WTC11 (cell line): ENCODE measurements at regions not wholly inside any gene's neighbourhood (a gene's known extent, or its start where the extent isn't known, plus 50 kb on each side); places are given as distances from the start of the nearest gene placed in this dataset.

Source experiments
- ATAC-seq: fragments of 200-7000 bp; cut with Tn5 transposase; 2 replicates; pipeline ENCODE4 v1.10.0; 2021; ENCODE audit warnings: mild to moderate bottlenecking, moderate library complexity
- CTCF ChIA-PET: fragments of 300-600 bp; sonication (Branson Sonifier 250); formaldehyde crosslinking; loops from one replicate; lab custom pipeline; 2021; ENCODE audit warnings: antibody characterized with exemption; lab: Charles Lee
- POLR2A ChIA-PET: fragments of 350-600 bp; sonication (Branson Sonifier 250); formaldehyde crosslinking; loops from one replicate; lab custom pipeline; 2021; ENCODE audit warnings: antibody characterized with exemption; lab: Charles Lee
- DNase-seq: peaks from one replicate; pipeline ENCODE4 v3.0.0; 2021; ENCODE audit warnings: low spot score
- H3K27ac Mint-ChIP-seq: 2 replicates; pipeline ENCODE4 v1.8.0; 2021; ENCODE audit warnings: mixed read lengths
- H3K27me3 Mint-ChIP-seq: 2 replicates; pipeline ENCODE4 v1.8.0; 2021; ENCODE audit warnings: low read depth, mild to moderate bottlenecking, moderate library complexity, mixed read lengths
- H3K36me3 Mint-ChIP-seq: 2 replicates; pipeline ENCODE4 v1.8.0; 2021; ENCODE audit warnings: mixed read lengths
- H3K4me1 Mint-ChIP-seq: 2 replicates; pipeline ENCODE4 v1.8.0; 2022; ENCODE audit warnings: mixed read lengths
- H3K4me3 Mint-ChIP-seq: 2 replicates; pipeline ENCODE4 v1.8.0; 2021; ENCODE audit warnings: mild to moderate bottlenecking, moderate library complexity, mixed read lengths
- H3K9me3 Mint-ChIP-seq: 2 replicates; pipeline ENCODE4 v1.8.0; 2021; ENCODE audit warnings: mixed read lengths
- FOXP1 ChIP-seq: sonication (generic); formaldehyde crosslinking; IDR thresholded peaks from 2 replicates; pipeline ENCODE4 v1.8.0; 2022; ENCODE audit warnings: missing genetic modification reagents, mild to moderate bottlenecking, moderate library complexity, borderline replicate concordance
- GABPB1 ChIP-seq: sonication (generic); formaldehyde crosslinking; IDR thresholded peaks from 2 replicates; pipeline ENCODE4 v1.8.1; 2023; ENCODE audit warnings: mild to moderate bottlenecking, missing genetic modification reagents
- HMGA2 ChIP-seq: fragments of 250-450 bp; sonication (Bioruptor Pico); IDR thresholded peaks from 2 replicates; pipeline ENCODE4 v1.4.0; 2021; ENCODE audit warnings: mild to moderate bottlenecking, moderate library complexity
- MYBL2 ChIP-seq: sonication (generic); formaldehyde crosslinking; IDR thresholded peaks from 2 replicates; pipeline ENCODE4 v1.8.1; 2023; ENCODE audit warnings: mild to moderate bottlenecking, moderate library complexity, missing genetic modification reagents
- RELA ChIP-seq: sonication (generic); formaldehyde crosslinking; IDR thresholded peaks from 2 replicates; pipeline ENCODE4 v1.8.1; 2022; ENCODE audit warnings: missing genetic modification reagents, mild to moderate bottlenecking, borderline replicate concordance
- RORB ChIP-seq: fragments of 250-450 bp; sonication (Bioruptor Pico); IDR thresholded peaks from 2 replicates; pipeline ENCODE4 v1.9.0; 2021; ENCODE audit warnings: mild to moderate bottlenecking
- SOX15 ChIP-seq: fragments of 250-450 bp; sonication (Bioruptor Pico); IDR thresholded peaks from 2 replicates; pipeline ENCODE4 v1.9.0; 2021; ENCODE audit warnings: mild to moderate bottlenecking
- SP1 ChIP-seq: sonication (generic); formaldehyde crosslinking; conservative IDR thresholded peaks from 2 replicates; pipeline ENCODE4 v1.8.1; 2022; ENCODE audit warnings: missing genetic modification reagents
- TP53 ChIP-seq: sonication (generic); formaldehyde crosslinking; IDR thresholded peaks from 2 replicates; pipeline ENCODE4 v1.8.1; 2023; ENCODE audit warnings: mild to moderate bottlenecking, missing genetic modification reagents
- ZNF121 ChIP-seq: sonication (generic); formaldehyde crosslinking; IDR thresholded peaks from 2 replicates; pipeline ENCODE4 v1.8.0; 2023; ENCODE audit warnings: missing genetic modification reagents
- ZNF317 ChIP-seq: sonication (generic); formaldehyde crosslinking; IDR thresholded peaks from 2 replicates; pipeline ENCODE4 v1.8.1; 2023; ENCODE audit warnings: low read depth, mild to moderate bottlenecking, moderate library complexity, missing genetic modification reagents, borderline replicate concordance
- ZNF671 ChIP-seq: fragments of 250-450 bp; sonication (Bioruptor Pico); IDR thresholded peaks from 2 replicates; pipeline ENCODE4 v1.8.0; 2021; ENCODE audit warnings: mild to moderate bottlenecking
- TF ChIP-seq, protein P1 (sequence below): fragments of 250-450 bp; sonication (Bioruptor Pico); IDR thresholded peaks from 2 replicates; pipeline ENCODE4 v1.9.0; 2021; ENCODE audit warnings: moderate library complexity, mild to moderate bottlenecking, inconsistent platforms, borderline replicate concordance
- TF ChIP-seq, protein P2 (sequence below): sonication (generic); formaldehyde crosslinking; IDR thresholded peaks from 2 replicates; pipeline ENCODE4 v1.8.0; 2022; ENCODE audit warnings: mild to moderate bottlenecking, missing genetic modification reagents
- TF ChIP-seq, protein P3 (sequence below): sonication (generic); formaldehyde crosslinking; conservative IDR thresholded peaks from 2 replicates; pipeline ENCODE4 v1.8.1; 2023; ENCODE audit warnings: mild to moderate bottlenecking, low read depth, missing genetic modification reagents, moderate library complexity
- TF ChIP-seq, protein P4 (sequence below): sonication (generic); formaldehyde crosslinking; IDR thresholded peaks from 2 replicates; pipeline ENCODE4 v1.8.1; 2022; ENCODE audit warnings: low read depth, missing genetic modification reagents, borderline replicate concordance
- TF ChIP-seq, protein P5 (sequence below): fragments of 250-450 bp; sonication (Bioruptor Pico); IDR thresholded peaks from 2 replicates; pipeline ENCODE4 v2.1.2; 2022; ENCODE audit warnings: mild to moderate bottlenecking, moderate library complexity
- TF ChIP-seq, protein P6 (sequence below): sonication (generic); formaldehyde crosslinking; IDR thresholded peaks from 2 replicates; pipeline ENCODE4 v1.8.0; 2022; ENCODE audit warnings: mild to moderate bottlenecking, missing genetic modification reagents

DNA sequence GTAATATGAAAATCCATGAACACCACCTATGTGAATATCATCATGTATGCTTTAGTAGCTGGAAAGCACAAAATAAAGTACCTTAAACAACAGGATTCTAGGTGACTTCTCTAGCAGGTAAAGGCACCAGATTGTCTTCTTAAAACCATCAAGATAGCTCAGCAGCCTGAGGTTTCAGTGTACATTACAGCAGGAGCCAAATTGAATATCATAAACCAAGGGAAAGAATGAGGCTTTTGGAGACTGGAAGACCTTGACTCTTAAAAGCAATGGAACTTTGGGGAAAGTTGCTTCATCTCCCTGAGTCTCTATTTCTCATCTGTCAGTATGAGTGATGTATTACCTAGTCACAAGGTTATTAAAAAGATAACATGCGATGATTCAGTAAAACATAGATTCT, 429.7 kb upstream of the SPHKAP start:
- TF ChIP-seq RORB (CRISPR knock-in tag): no peak
- TF ChIP-seq, protein P1, sequence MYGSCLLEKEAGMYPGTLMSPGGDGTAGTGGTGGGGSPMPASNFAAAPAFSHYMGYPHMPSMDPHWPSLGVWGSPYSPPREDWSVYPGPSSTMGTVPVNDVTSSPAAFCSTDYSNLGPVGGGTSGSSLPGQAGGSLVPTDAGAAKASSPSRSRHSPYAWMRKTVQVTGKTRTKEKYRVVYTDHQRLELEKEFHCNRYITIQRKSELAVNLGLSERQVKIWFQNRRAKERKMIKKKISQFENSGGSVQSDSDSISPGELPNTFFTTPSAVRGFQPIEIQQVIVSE (CRISPR knock-in tag): no peak
- no peak for TF ChIP-seq HMGA2 (CRISPR knock-in tag)
- no peak for TF ChIP-seq FOXP1 (CRISPR knock-in tag)
- TF ChIP-seq, protein P2, sequence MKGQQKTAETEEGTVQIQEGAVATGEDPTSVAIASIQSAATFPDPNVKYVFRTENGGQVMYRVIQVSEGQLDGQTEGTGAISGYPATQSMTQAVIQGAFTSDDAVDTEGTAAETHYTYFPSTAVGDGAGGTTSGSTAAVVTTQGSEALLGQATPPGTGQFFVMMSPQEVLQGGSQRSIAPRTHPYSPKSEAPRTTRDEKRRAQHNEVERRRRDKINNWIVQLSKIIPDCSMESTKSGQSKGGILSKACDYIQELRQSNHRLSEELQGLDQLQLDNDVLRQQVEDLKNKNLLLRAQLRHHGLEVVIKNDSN: no peak
- no peak for TF ChIP-seq TP53 (CRISPR knock-in tag)
- TF ChIP-seq, protein P3, sequence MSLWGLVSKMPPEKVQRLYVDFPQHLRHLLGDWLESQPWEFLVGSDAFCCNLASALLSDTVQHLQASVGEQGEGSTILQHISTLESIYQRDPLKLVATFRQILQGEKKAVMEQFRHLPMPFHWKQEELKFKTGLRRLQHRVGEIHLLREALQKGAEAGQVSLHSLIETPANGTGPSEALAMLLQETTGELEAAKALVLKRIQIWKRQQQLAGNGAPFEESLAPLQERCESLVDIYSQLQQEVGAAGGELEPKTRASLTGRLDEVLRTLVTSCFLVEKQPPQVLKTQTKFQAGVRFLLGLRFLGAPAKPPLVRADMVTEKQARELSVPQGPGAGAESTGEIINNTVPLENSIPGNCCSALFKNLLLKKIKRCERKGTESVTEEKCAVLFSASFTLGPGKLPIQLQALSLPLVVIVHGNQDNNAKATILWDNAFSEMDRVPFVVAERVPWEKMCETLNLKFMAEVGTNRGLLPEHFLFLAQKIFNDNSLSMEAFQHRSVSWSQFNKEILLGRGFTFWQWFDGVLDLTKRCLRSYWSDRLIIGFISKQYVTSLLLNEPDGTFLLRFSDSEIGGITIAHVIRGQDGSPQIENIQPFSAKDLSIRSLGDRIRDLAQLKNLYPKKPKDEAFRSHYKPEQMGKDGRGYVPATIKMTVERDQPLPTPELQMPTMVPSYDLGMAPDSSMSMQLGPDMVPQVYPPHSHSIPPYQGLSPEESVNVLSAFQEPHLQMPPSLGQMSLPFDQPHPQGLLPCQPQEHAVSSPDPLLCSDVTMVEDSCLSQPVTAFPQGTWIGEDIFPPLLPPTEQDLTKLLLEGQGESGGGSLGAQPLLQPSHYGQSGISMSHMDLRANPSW (CRISPR knock-in tag): no peak
- TF ChIP-seq RELA (CRISPR knock-in tag): no peak
- TF ChIP-seq GABPB1 (CRISPR knock-in tag): no peak
- no peak for TF ChIP-seq ZNF671 (CRISPR knock-in tag)
- TF ChIP-seq, protein P4, sequence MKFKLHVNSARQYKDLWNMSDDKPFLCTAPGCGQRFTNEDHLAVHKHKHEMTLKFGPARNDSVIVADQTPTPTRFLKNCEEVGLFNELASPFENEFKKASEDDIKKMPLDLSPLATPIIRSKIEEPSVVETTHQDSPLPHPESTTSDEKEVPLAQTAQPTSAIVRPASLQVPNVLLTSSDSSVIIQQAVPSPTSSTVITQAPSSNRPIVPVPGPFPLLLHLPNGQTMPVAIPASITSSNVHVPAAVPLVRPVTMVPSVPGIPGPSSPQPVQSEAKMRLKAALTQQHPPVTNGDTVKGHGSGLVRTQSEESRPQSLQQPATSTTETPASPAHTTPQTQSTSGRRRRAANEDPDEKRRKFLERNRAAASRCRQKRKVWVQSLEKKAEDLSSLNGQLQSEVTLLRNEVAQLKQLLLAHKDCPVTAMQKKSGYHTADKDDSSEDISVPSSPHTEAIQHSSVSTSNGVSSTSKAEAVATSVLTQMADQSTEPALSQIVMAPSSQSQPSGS (CRISPR knock-in tag): no peak
- TF ChIP-seq, protein P5, sequence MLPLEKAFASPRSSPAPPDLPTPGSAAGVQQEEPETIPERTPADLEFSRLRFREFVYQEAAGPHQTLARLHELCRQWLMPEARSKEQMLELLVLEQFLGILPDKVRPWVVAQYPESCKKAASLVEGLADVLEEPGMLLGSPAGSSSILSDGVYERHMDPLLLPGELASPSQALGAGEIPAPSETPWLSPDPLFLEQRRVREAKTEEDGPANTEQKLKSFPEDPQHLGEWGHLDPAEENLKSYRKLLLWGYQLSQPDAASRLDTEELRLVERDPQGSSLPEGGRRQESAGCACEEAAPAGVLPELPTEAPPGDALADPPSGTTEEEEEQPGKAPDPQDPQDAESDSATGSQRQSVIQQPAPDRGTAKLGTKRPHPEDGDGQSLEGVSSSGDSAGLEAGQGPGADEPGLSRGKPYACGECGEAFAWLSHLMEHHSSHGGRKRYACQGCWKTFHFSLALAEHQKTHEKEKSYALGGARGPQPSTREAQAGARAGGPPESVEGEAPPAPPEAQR (CRISPR knock-in tag): no peak
- TF ChIP-seq ZNF317 (CRISPR knock-in tag): no peak
- Mint-ChIP-seq H3K4me1 (no peaks in the 10 kb centered on the region), H3K36me3 (no peaks in the 10 kb centered on the region), H3K27me3 (no peaks in the 10 kb centered on the region), H3K4me3 (no peak overlapping the region), H3K9me3 (peaks cover 13% of the 10 kb centered on the region), H3K27ac (no peak overlapping the region)
- ChIA-PET CTCF (no interaction called here), POLR2A (no interaction called here)
- ATAC-seq (no peak), DNase-seq (no peak)

DNA sequence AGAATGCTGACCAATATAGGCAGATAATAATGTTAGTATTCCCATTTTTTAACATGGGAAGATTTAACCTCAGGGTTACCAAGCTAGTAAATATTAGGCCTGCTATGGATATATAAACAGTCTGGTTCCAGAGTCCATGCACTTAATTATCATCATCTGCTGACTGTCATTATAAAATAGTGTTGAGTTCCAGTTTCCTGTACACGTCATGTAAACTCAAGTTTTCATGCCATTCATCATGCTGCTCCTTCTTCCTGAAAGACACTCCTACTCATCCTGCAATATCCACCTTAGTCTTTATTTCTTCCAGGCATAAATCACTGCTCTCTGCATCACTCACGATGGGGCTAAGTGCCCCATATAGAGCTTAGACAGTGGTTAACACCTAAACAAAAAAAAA, 420.8 kb upstream of the SPHKAP start:
- DNase-seq (no peak), ATAC-seq (no peak)
- H3K36me3 Mint-ChIP-seq: no peaks in the 10 kb centered on the region
- POLR2A ChIA-PET: no interaction called here
- CTCF ChIA-PET: no interaction called here
- no peaks in the 10 kb centered on the region for H3K27me3 Mint-ChIP-seq
- no peaks in the 10 kb centered on the region for H3K9me3 Mint-ChIP-seq
- 0 out of 2 replicates have a peak, but pooled peaks cover 3% of the 10 kb centered on the region for H3K4me1 Mint-ChIP-seq
- TF ChIP-seq, protein P3 (CRISPR knock-in tag): no peak
- no peak for TF ChIP-seq MYBL2
- TF ChIP-seq SP1 (CRISPR knock-in tag): no peak
- TF ChIP-seq ZNF121 (CRISPR knock-in tag): no peak
- TF ChIP-seq SOX15 (CRISPR knock-in tag): no peak
- TF ChIP-seq, protein P6, sequence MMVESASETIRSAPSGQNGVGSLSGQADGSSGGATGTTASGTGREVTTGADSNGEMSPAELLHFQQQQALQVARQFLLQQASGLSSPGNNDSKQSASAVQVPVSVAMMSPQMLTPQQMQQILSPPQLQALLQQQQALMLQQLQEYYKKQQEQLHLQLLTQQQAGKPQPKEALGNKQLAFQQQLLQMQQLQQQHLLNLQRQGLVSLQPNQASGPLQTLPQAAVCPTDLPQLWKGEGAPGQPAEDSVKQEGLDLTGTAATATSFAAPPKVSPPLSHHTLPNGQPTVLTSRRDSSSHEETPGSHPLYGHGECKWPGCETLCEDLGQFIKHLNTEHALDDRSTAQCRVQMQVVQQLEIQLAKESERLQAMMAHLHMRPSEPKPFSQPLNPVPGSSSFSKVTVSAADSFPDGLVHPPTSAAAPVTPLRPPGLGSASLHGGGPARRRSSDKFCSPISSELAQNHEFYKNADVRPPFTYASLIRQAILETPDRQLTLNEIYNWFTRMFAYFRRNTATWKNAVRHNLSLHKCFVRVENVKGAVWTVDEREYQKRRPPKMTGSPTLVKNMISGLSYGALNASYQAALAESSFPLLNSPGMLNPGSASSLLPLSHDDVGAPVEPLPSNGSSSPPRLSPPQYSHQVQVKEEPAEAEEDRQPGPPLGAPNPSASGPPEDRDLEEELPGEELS (CRISPR knock-in tag): no peak
- no peak overlapping the region for H3K27ac Mint-ChIP-seq
- H3K4me3 Mint-ChIP-seq: no peak overlapping the region
